ENCODE measurements at regions not wholly inside any gene's neighbourhood (a gene's known extent, or its start where the extent isn't known, plus 50 kb on each side); places are given as distances from the start of the nearest gene placed in this dataset.
"Not testable (repeated sequence)": the region's sequence is repeated elsewhere in the genome, so short reads cannot be mapped to it uniquely, and the experiment has no call there.

GRCh38 chr6:44022296-44022661, 105.0 kb downstream of the MRPL14 start:
- no peaks in the 10 kb centered on the region for H3K36me3 ChIP-seq (ENCODE audit: control insufficient read depth, insufficient read depth, low read length)
- TF ChIP-seq, protein P1, sequence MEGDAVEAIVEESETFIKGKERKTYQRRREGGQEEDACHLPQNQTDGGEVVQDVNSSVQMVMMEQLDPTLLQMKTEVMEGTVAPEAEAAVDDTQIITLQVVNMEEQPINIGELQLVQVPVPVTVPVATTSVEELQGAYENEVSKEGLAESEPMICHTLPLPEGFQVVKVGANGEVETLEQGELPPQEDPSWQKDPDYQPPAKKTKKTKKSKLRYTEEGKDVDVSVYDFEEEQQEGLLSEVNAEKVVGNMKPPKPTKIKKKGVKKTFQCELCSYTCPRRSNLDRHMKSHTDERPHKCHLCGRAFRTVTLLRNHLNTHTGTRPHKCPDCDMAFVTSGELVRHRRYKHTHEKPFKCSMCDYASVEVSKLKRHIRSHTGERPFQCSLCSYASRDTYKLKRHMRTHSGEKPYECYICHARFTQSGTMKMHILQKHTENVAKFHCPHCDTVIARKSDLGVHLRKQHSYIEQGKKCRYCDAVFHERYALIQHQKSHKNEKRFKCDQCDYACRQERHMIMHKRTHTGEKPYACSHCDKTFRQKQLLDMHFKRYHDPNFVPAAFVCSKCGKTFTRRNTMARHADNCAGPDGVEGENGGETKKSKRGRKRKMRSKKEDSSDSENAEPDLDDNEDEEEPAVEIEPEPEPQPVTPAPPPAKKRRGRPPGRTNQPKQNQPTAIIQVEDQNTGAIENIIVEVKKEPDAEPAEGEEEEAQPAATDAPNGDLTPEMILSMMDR (IDR thresholded peaks at IDR 0.05; ENCODE audit: insufficient read depth, low read length, poor library complexity, severe bottlenecking): no peak
- DNase-seq (ENCODE audit: low read depth): no peak
- no peaks in the 10 kb centered on the region for H3K27me3 ChIP-seq (ENCODE audit: control insufficient read depth, insufficient read depth, low read length)
- no peak overlapping the region for H3K4me3 ChIP-seq (ENCODE audit: low read depth, low read length)

- Histone ChIP-seq H3K27me3 (ENCODE audit: control insufficient read depth, insufficient read depth, low read length) (no peaks in the 10 kb centered on the region), H3K4me3 (ENCODE audit: low read depth, low read length) (no peak overlapping the region), H3K36me3 (ENCODE audit: control insufficient read depth, insufficient read depth, low read length) (no peaks in the 10 kb centered on the region)
- no peak for DNase-seq (ENCODE audit: low read depth)
- TF ChIP-seq, protein P1 (IDR thresholded peaks at IDR 0.05; ENCODE audit: insufficient read depth, low read length, poor library complexity, severe bottlenecking): no peak
Measured at GRCh38 chr6:44021589-44022295, 105.5 kb downstream of the MRPL14 start.

DNA sequence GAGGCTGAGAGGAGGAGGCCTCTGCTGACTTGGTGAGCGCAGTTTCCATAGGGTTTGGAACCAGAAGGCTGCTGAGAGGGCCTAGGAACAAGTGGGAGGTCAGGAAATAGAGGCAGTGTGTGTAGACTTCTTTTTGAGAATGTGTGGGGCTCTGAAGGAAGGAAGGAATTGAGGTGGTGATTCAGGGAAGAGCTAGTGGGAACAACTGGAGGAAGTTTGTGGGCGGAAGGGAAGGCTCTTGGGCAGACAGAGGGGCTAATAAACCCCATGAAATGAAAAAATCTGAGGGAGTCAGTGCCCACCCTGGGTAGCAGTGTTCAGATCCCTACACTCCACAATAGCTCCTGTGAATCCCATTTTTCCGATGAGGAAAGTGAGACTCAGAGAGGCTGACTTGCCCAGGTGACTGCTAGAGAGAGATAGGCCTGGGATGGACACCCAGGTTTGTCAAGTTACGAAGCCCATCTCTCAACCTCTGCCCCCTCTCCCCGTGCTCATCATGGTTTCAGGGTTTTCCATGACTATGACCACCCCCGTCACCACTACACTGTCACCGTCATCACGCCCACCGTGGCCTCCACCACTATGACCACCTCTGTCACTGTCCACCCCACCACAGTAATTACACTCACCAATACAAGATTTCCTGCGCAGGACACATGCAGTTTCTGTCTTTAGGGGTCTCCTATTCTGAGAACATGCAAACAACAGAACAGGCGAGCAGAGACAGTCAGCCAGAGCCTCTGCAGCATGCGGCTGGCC, 106.4 kb downstream of the MRPL14 start:
- TF ChIP-seq, protein P1 (IDR thresholded peaks at IDR 0.05; ENCODE audit: insufficient read depth, low read length, poor library complexity, severe bottlenecking): no peak
- DNase-seq (ENCODE audit: low read depth): no peak
- Histone ChIP-seq H3K36me3 (ENCODE audit: control insufficient read depth, insufficient read depth, low read length) (no peaks in the 10 kb centered on the region), H3K27me3 (ENCODE audit: control insufficient read depth, insufficient read depth, low read length) (no peaks in the 10 kb centered on the region), H3K4me3 (ENCODE audit: low read depth, low read length) (no peak overlapping the region)

DNA sequence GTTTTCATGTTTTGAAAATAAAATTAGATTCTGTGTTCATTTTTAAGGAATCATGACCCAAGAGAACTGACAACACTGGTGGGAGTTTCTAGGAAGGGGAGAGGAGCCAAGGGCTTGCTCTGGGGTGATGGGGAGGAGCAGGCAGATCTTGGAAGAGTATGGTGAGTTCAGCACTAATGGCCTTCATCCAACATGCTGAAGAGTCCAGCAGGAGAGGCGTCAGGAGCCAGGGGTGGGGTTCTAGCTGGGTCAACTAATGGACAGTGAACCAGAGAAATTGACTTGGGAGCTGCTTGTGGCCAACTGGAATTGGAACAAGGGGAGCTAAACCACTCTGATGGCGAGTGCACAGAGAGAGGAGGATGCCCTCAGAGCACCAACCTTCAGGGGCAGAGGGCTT, 107.1 kb downstream of the MRPL14 start:
- H3K4me3 ChIP-seq (ENCODE audit: low read depth, low read length): no peak overlapping the region
- TF ChIP-seq, protein P1 (IDR thresholded peaks at IDR 0.05; ENCODE audit: insufficient read depth, low read length, poor library complexity, severe bottlenecking): no peak
- no peaks in the 10 kb centered on the region for H3K27me3 ChIP-seq (ENCODE audit: control insufficient read depth, insufficient read depth, low read length)
- DNase-seq (ENCODE audit: low read depth): no peak
- no peaks in the 10 kb centered on the region for H3K36me3 ChIP-seq (ENCODE audit: control insufficient read depth, insufficient read depth, low read length)

GRCh38 chr6:44017307-44017706, 109.9 kb downstream of the MRPL14 start:
- H3K36me3 ChIP-seq (ENCODE audit: control insufficient read depth, insufficient read depth, low read length); H3K4me3 ChIP-seq (ENCODE audit: low read depth, low read length); DNase-seq (ENCODE audit: low read depth); H3K27me3 ChIP-seq (ENCODE audit: control insufficient read depth, insufficient read depth, low read length): not testable (repeated sequence)

DNA sequence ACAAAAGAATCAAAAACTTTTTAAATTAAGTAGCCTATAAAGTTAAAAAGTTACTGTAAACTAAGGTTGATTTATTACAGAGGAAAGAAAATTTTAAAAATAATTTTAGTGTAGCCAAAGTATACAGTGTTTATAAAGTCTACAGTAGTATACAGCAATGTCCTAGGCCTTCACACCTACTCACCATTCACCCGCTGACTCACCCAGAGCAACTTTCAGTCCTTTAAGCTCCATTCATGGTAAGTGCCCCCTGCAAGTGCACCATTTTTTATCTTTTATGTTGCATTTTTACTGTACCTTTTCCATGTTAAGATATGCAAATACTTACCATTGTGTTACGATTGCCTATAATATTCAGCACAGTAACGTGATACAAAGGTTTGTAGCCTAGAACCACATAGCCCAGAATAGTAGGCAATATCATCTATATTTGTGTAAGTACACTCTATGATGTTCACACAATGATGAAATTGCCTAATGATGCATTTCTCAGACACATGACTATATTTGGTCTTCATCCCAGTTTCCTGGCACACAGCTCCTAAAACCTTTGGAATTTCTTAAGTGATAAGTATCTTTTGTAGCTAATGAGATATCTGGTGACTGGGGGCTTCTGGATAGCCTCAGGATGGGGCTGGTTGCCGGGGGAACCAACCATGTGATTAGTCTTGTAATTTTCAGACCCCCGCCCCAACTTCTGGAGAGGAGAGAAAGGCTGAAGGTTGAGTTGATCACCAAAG, 111.0 kb downstream of the MRPL14 start:
- TF ChIP-seq, protein P1 (IDR thresholded peaks at IDR 0.05; ENCODE audit: insufficient read depth, low read length, poor library complexity, severe bottlenecking): no peak

More for the DNA sequence above, 111.0 kb downstream of the MRPL14 start:
- no peak for DNase-seq (ENCODE audit: low read depth)
- Histone ChIP-seq H3K4me3 (ENCODE audit: low read depth, low read length) (no peak overlapping the region), H3K27me3 (ENCODE audit: control insufficient read depth, insufficient read depth, low read length) (no peaks in the 10 kb centered on the region), H3K36me3 (ENCODE audit: control insufficient read depth, insufficient read depth, low read length) (no peaks in the 10 kb centered on the region)
